ENCODE measurements at regions not wholly inside any gene's neighbourhood (a gene's known extent, or its start where the extent isn't known, plus 50 kb on each side); places are given as distances from the start of the nearest gene placed in this dataset.

DNA sequence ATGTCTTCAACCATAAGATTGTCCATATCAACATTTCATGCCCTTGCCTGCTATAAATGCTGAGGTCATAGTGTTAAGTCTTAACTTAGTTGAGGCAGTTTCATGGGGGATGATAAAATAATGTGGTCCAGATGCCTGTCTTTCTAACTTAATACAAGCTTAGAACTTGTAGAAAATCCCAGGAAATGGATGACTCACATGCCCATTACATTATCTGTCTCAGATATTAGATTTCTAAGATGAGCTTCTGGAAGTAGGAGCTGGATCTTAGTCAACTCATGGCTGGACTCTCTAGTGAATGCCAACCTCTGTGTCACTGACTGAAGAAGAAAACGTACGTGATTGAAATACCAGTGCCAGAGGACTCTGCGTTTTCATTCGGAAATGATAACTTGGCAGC lies 797.5 kb upstream of the EEF2KMT start:
- no peak for DNase-seq (ENCODE audit: extremely low read depth, low read depth)

DNA sequence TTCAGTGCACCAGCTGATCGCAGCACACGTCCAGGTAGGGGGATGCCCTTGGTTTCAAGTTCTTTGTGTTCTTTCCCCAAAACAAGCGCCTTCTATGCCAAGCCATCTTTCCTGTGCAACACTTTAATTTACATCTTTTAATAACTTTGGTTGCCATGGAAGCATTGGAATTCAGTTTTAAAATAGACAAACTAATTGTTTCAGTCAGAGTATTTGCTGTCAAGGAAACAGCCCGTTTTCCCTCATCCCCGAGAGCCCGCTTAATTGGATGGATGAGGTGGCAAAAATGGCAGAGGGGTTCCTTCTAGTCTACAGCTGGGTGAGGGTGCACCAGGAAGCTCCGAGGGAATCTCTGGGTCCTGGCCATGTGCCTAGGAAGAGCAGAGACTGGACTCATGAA lies 793.7 kb upstream of the EEF2KMT start:
- no peak for DNase-seq (ENCODE audit: extremely low read depth, low read depth)

GRCh38 chr16:5885521-5885920 lies 787.9 kb upstream of the EEF2KMT start:
- no peak for DNase-seq (ENCODE audit: extremely low read depth, low read depth)

GRCh38 chr16:5884996-5885395 lies 787.4 kb upstream of the EEF2KMT start:
- no peak for DNase-seq (ENCODE audit: extremely low read depth, low read depth)

DNA sequence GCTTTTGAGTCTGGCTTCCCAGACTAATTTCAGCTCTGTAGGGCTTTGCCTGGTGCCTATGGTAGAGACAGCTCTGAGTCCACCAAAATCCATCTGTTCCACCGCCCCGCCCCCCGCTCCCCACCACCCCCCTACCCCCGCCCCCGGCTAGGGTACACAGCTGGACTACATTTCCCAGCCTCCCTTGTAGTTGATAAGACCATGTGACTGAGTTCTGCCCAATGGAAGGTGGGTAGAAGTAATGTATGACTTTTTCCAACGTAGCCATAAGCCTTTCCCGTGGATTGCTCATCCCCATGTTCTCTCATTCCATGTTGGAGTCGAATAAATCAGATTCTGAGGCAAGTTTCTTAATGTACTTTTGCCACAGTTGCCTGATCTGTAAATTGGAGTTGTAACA lies 786.7 kb upstream of the EEF2KMT start:
- DNase-seq (ENCODE audit: extremely low read depth, low read depth) = no peak

- DNase-seq (ENCODE audit: extremely low read depth, low read depth) = no peak
Observed at GRCh38 chr16:5882087-5882640, 784.6 kb upstream of the EEF2KMT start.

DNA sequence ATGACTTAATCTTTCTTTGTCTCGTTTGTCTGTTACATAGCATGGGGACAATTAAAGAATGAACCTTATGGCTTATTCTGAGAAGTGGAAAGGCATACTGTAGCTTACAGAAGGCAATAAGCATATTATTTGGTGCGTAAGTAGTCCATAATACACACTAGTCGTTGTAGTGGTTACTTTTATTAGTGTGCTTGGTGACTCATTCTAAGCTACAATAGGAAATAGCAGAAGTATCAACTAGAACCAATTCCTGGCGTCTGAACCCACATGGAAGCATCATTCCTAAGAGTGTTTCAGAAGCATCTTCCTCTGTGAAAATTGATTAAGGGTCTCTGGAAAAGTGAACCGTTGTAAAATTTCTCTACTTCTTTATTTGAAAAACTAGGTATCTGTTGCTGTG lies 777.8 kb upstream of the EEF2KMT start:
- DNase-seq (ENCODE audit: extremely low read depth, low read depth) = no peak

- DNase-seq (ENCODE audit: extremely low read depth, low read depth) = no peak
Observed at GRCh38 chr16:5874899-5875298, 777.3 kb upstream of the EEF2KMT start.

GRCh38 chr16:5873221-5873620 lies 775.6 kb upstream of the EEF2KMT start:
- no peak for DNase-seq (ENCODE audit: extremely low read depth, low read depth)

DNA sequence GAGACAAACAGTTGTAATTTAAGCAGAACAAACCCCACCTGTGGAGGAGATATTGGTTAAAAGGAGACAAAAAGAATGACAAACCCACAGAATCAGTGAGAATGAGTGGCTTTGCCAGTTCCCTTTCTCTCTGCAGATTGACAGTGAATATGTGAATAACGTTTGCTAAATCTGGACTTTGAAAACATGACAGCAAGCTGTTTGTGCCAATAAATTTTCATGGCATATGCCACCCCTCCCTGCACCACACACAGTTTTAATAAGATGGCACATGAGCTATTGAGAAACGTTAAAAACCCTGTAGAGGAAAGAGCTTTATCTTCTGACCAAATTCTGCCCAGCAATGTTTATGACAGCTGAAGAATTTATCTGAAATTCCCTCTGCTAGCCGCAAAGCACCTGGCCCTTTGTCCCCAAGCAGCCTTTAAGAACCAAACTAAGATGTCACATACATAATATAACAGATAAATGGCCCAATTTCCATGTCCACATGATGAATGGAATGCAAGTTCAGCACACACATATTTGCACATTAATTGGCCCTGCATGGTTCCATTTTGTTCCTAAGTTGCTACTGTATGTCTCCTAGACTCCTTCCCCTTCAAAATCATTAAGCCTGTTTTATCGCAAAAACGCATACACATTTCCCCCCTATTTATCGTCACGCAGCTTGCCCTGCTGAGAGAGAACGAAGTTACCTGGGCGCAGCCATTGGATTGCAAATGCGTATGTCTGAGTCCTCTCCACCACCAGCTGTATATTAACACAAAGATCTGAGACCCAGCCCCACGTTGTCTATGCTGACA lies 773.5 kb upstream of the EEF2KMT start:
- no peak for DNase-seq (ENCODE audit: extremely low read depth, low read depth)

GRCh38 chr16:5867250-5867649 lies 769.7 kb upstream of the EEF2KMT start:
- DNase-seq (ENCODE audit: extremely low read depth, low read depth) = no peak

DNA sequence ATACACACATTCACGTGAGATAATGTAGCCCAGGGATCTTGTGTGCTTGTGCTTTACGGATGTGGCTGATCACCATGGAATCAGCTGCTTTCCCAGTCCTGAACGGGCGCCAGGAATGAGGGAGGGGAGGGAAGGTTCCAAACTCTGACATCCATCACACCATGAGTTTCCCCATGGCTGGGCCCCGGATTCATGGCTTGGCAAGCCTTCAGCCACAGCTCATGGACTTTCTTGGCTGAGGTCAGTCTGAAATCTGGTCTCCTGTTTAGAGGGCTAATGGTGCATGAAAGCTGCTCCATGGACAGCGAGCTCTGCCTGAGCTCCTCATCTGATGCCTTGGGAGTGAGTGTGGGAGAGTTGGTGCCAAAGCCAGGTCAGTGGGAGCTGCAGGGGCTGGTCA lies 767.6 kb upstream of the EEF2KMT start:
- DNase-seq (ENCODE audit: extremely low read depth, low read depth) = no peak

DNA sequence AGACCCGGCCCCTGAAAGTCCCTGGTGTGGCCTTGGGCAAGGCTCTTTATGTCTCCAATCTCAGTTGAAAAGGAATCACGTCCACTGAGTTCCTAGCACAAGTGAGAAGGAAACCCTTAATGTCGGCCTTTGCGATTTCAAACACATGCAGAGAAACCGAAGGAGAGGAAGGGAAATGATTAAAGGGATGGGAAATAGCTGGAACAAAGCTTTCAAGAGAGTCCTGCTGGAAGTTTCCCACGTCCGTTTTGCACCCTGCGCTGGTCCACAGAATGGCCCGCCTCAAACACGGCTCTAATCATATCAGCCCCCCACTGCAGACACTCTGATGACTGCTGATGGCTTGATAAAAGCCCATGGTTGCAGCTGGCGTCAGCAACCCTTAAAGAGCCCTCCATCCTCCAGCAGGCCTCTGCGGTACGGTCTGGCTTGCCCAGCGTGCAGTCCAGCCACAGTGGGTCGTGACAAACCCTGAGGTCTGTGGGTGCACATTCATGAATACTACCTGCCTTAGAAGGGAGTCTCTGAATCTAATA lies 765.5 kb upstream of the EEF2KMT start:
- DNase-seq (ENCODE audit: extremely low read depth, low read depth) = no peak

GRCh38 chr16:5862103-5862840 lies 764.7 kb upstream of the EEF2KMT start:
- DNase-seq (ENCODE audit: extremely low read depth, low read depth) = no peak

- DNase-seq (ENCODE audit: extremely low read depth, low read depth) = no peak
Observed at GRCh38 chr16:5861241-5861640, 763.6 kb upstream of the EEF2KMT start.

DNA sequence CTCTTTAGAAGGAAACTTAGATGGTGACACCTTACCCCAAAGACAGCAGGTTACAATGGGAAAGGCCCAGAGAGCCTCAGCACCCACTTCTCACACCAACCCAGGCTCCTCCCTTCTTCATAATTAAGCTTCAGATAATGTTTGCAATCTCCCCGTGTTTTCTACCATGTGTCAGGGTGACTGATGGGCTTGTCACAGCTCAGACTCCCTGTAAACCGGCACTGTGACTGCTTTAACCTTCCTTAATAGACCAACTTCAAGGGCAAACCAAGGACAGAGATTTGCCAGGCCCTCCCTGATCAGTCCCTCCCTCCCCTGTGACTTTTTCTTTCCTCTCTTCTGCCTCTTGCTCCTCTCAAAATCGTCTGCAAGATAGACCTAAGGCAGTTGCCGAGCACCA lies 760.6 kb upstream of the EEF2KMT start:
- no peak for DNase-seq (ENCODE audit: extremely low read depth, low read depth)

DNA sequence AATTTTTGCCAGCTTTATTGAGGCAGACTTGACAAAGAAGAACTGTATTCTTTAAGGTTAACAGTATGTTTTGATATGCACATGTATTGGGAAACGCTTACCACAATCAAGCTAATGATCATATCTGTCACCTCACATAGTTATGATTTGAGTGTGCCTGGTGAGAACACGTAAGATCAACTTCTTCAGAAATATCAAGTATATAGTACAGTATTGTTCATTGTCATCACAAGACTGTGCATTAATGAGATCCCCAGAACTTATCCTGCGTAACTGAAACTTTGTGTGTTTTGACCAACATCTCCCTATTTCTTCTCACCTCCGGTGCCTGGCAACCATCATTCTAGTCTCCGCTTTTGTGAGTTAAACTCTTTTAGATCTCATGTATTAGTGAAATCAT lies 756.4 kb upstream of the EEF2KMT start:
- no peak for DNase-seq (ENCODE audit: extremely low read depth, low read depth)

DNA sequence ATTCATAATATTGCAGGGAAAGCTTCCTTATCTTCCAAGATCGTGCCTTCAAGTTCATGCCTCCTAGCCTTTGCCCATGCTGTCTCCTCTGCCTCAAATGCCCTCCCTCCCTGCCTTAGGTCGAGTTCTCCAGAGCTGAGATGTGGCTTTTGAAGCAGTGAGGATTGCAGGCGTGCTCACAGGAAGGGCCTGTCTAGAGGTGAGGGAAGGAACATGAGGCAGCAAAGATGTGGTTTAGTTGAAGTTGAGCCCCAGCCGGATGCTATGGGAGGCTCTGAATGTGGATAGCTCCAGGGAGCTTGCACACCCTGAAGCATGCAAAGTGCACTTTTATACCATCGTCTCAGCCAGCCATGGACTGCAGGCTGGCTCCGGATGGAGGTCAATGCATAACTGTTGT lies 754.6 kb upstream of the EEF2KMT start:
- no peak for DNase-seq (ENCODE audit: extremely low read depth, low read depth)

GRCh38 chr16:5851393-5851982 lies 753.9 kb upstream of the EEF2KMT start:
- no peak for DNase-seq (ENCODE audit: extremely low read depth, low read depth)

DNA sequence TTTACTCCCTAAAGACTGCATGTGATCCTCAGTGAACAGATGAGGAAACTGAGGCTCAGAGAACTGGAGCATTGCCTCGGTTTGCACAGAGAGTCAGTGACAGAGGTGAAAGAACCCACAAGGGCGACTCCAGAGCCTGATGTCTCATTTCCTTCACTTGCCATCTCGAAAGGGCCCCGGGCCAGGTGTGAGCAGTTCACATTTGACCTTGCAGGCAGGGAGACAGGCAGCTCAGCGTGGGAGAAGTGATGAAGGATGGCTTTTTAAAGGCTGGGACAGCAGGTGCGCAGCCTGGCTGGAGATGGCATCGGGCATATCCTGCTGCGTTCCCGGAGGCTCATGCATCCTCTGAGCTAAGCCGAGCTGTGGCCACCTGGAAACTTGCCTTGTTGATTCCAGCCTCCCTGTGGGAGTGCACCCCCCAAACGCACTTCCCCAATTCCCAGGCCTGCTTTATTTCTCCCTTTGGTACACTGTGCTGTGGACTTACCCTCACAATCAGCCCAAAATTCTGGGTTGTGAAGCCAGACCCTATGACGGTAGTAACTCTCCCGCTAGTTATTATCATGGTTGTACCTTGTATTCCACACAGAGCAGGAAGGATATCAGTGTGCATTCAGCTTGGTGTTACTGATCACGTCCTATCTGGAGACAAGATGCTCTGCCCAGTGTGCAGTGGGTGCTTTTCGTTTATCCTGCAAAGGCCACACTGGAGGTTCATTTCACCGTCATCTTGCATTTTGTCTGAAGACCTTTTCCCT lies 753.2 kb upstream of the EEF2KMT start:
- DNase-seq (ENCODE audit: extremely low read depth, low read depth) = no peak

- DNase-seq (ENCODE audit: extremely low read depth, low read depth) = no peak
Observed at GRCh38 chr16:5845046-5845445, 747.5 kb upstream of the EEF2KMT start.
